Esophagus squamous epithelium (tissue), 4 donors: ENCODE measurements at regions not wholly inside any gene's neighbourhood (a gene's known extent, or its start where the extent isn't known, plus 50 kb on each side); places are given as distances from the start of the nearest gene placed in this dataset.

Experiments used
- POLR2A ChIP-seq, 4 donors: fragments of 450-650 bp; IDR thresholded peaks; one replicate each; pipeline ENCODE4 v1.6.1; 2017; ENCODE audit warnings: antibody characterized with exemption in 4 of 4, mild to moderate bottlenecking in 4 of 4, moderate library complexity in 3 of 4
- TF ChIP-seq, protein P1 (sequence below), 6 experiments: fragments of 450-650 bp in 4 of 6; fragments of 200-600 bp in 2 of 6; sonication (generic) in 2 of 6; IDR thresholded peaks; one replicate each; pipeline ENCODE4 v1.5.1; 2016 to 2019; ENCODE audit warnings: antibody characterized with exemption in 6 of 6, mild to moderate bottlenecking in 4 of 6, moderate library complexity in 4 of 6

DNA sequence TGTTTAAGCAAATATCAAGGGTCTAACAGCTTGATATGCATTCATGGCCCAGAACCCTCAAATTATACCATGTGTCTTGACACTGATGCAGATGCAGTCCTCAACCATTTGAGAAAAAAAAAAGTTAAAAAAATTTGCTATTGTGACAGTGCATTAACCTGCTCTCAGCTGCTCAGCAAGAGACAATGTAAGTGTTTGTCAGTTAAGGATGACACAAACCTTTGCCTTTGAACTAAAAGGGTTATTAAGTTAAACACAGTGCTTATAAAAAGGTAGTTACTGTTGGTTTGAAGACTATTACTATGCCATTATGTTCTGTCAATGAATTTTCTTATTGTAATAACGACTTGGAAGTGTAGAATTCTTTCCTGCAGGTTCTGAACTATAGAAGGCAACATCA lies 655.6 kb upstream of the NEGR1 start:
- TF ChIP-seq, protein P1, sequence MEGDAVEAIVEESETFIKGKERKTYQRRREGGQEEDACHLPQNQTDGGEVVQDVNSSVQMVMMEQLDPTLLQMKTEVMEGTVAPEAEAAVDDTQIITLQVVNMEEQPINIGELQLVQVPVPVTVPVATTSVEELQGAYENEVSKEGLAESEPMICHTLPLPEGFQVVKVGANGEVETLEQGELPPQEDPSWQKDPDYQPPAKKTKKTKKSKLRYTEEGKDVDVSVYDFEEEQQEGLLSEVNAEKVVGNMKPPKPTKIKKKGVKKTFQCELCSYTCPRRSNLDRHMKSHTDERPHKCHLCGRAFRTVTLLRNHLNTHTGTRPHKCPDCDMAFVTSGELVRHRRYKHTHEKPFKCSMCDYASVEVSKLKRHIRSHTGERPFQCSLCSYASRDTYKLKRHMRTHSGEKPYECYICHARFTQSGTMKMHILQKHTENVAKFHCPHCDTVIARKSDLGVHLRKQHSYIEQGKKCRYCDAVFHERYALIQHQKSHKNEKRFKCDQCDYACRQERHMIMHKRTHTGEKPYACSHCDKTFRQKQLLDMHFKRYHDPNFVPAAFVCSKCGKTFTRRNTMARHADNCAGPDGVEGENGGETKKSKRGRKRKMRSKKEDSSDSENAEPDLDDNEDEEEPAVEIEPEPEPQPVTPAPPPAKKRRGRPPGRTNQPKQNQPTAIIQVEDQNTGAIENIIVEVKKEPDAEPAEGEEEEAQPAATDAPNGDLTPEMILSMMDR (IDR thresholded peaks at IDR 0.05): no peak
- TF ChIP-seq POLR2A (IDR thresholded peaks at IDR 0.05): no peak
